ENCODE measurements at regions not wholly inside any gene's neighbourhood (a gene's known extent, or its start where the extent isn't known, plus 50 kb on each side); places are given as distances from the start of the nearest gene placed in this dataset.
"Not testable (repeated sequence)": the region's sequence is repeated elsewhere in the genome, so short reads cannot be mapped to it uniquely, and the experiment has no call there.

GRCh38 chr20:26010224-26010941 lies 313.7 kb upstream of the ZNF337 start:
- TF ChIP-seq, protein P1, sequence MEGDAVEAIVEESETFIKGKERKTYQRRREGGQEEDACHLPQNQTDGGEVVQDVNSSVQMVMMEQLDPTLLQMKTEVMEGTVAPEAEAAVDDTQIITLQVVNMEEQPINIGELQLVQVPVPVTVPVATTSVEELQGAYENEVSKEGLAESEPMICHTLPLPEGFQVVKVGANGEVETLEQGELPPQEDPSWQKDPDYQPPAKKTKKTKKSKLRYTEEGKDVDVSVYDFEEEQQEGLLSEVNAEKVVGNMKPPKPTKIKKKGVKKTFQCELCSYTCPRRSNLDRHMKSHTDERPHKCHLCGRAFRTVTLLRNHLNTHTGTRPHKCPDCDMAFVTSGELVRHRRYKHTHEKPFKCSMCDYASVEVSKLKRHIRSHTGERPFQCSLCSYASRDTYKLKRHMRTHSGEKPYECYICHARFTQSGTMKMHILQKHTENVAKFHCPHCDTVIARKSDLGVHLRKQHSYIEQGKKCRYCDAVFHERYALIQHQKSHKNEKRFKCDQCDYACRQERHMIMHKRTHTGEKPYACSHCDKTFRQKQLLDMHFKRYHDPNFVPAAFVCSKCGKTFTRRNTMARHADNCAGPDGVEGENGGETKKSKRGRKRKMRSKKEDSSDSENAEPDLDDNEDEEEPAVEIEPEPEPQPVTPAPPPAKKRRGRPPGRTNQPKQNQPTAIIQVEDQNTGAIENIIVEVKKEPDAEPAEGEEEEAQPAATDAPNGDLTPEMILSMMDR (conservative IDR thresholded peaks at IDR 0.05; ENCODE audit: low read depth in 2 of 2), result not testable (repeated sequence)
- TF ChIP-seq POLR2AphosphoS5 (IDR thresholded peaks at IDR 0.05; ENCODE audit: low read depth); NANOG (IDR thresholded peaks at IDR 0.05; ENCODE audit: borderline replicate concordance); EZH2 (IDR thresholded peaks at IDR 0.05; ENCODE audit: low read depth, unreplicated experiment); EZH2phosphoT487 (IDR thresholded peaks at IDR 0.05; ENCODE audit: unreplicated experiment); REST (IDR thresholded peaks at IDR 0.05; ENCODE audit: unreplicated experiment); CREB1 (CRISPR knock-in tag; IDR thresholded peaks at IDR 0.05; ENCODE audit: low read depth); JUNB (IDR thresholded peaks at IDR 0.05; ENCODE audit: unreplicated experiment); ZNF114 (CRISPR knock-in tag; IDR thresholded peaks at IDR 0.05): not testable (repeated sequence)
- TF ChIP-seq, protein P2, sequence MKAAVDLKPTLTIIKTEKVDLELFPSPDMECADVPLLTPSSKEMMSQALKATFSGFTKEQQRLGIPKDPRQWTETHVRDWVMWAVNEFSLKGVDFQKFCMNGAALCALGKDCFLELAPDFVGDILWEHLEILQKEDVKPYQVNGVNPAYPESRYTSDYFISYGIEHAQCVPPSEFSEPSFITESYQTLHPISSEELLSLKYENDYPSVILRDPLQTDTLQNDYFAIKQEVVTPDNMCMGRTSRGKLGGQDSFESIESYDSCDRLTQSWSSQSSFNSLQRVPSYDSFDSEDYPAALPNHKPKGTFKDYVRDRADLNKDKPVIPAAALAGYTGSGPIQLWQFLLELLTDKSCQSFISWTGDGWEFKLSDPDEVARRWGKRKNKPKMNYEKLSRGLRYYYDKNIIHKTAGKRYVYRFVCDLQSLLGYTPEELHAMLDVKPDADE (IDR thresholded peaks at IDR 0.05), result not testable (repeated sequence)

Measured in GM23338 (cell line).